ENCODE measurements at regions not wholly inside any gene's neighbourhood (a gene's known extent, or its start where the extent isn't known, plus 50 kb on each side); places are given as distances from the start of the nearest gene placed in this dataset.
"Not testable (repeated sequence)": the region's sequence is repeated elsewhere in the genome, so short reads cannot be mapped to it uniquely, and the experiment has no call there.

- intact Hi-C loops (cut with DNase I); DNase-seq: not testable (repeated sequence)
Observed at GRCh38 chr15:84533705-84534104, 67.1 kb upstream of the ZSCAN2 start.

- DNase-seq; intact Hi-C loops (cut with DNase I): not testable (repeated sequence)
Observed at GRCh38 chr15:84534561-84535235, 66.1 kb upstream of the ZSCAN2 start.

- DNase-seq; intact Hi-C loops (cut with DNase I): not testable (repeated sequence)
Observed at GRCh38 chr15:84536181-84536580, 64.6 kb upstream of the ZSCAN2 start.

- intact Hi-C loops (cut with DNase I); DNase-seq: not testable (repeated sequence)
Observed at GRCh38 chr15:84544586-84544985, 56.2 kb upstream of the ZSCAN2 start.

GRCh38 chr15:84547150-84547549 is 53.7 kb upstream of the ZSCAN2 start:
- DNase-seq; intact Hi-C loops (cut with DNase I): not testable (repeated sequence)

- DNase-seq; intact Hi-C loops (cut with DNase I): not testable (repeated sequence)
Observed at GRCh38 chr15:84550503-84550902, 50.3 kb upstream of the ZSCAN2 start.

Data from posterior cingulate gyrus (tissue), 11 donors.